OCI-LY7 (cell line): ENCODE measurements at regions not wholly inside any gene's neighbourhood (a gene's known extent, or its start where the extent isn't known, plus 50 kb on each side); places are given as distances from the start of the nearest gene placed in this dataset.

ENCODE experiments used
- BruUV-seq: library from RNA; stranded (reverse); fragments of 400-500 nt; replicated peaks from 2 replicates; lab custom pipeline; 2021; lab: Mats Ljungman, UMichigan
- CTCF ChIA-PET: fragments of 300-600 bp; sonication (Branson Sonifier 250); formaldehyde crosslinking; loops from one replicate; lab custom pipeline; 2022; ENCODE audit warnings: antibody characterized with exemption; ENCODE audit not compliant: unreplicated experiment; lab: Charles Lee
- POLR2A ChIA-PET: fragments of 300-600 bp; sonication (Branson Sonifier 250); formaldehyde crosslinking; loops from one replicate; lab custom pipeline; 2022; ENCODE audit warnings: antibody characterized with exemption; lab: Charles Lee
- DNase-seq: peaks from one replicate; pipeline ENCODE4 v3.0.0-alpha.2; 2015; ENCODE audit warnings: low spot score
- H2AFZ ChIP-seq: fragments of 200-600 bp; sonication (generic), shearing (Covaris generic); 2 replicates; pipeline ENCODE4 v1.6.1; 2014; ENCODE audit warnings: mild to moderate bottlenecking, antibody characterized with exemption, low read length, moderate library complexity
- H3K27ac ChIP-seq: fragments of 200-600 bp; sonication (generic); 2 replicates; pipeline ENCODE4 v1.5.1; 2014; ENCODE audit warnings: mixed run types, low read depth, mild to moderate bottlenecking, moderate library complexity, low read length, inconsistent platforms; ENCODE audit not compliant: poor library complexity, severe bottlenecking
- H3K36me3 ChIP-seq: fragments of 200-600 bp; sonication (generic); 2 replicates; pipeline ENCODE4 v1.6.1; 2014; ENCODE audit warnings: mild to moderate bottlenecking, antibody characterized with exemption, low read length, moderate library complexity, mixed read lengths; ENCODE audit not compliant: insufficient read depth
- H3K4me1 ChIP-seq: fragments of 200-600 bp; sonication (generic); 2 replicates; pipeline ENCODE4 v1.5.1; 2014; ENCODE audit warnings: mild to moderate bottlenecking, low read length; ENCODE audit not compliant: insufficient read depth, poor library complexity, severe bottlenecking
- H3K4me2 ChIP-seq: fragments of 200-600 bp; sonication (generic); 2 replicates; pipeline ENCODE4 v1.6.1; 2014; ENCODE audit warnings: mild to moderate bottlenecking, low read length
- H3K4me3 ChIP-seq: fragments of 200-600 bp; sonication (generic); 2 replicates; pipeline ENCODE4 v1.5.1; 2014; ENCODE audit warnings: mild to moderate bottlenecking, low read depth, low read length; ENCODE audit not compliant: poor library complexity, severe bottlenecking
- H3K79me2 ChIP-seq: fragments of 200-600 bp; sonication (generic); 2 replicates; pipeline ENCODE4 v1.6.1; 2016; ENCODE audit warnings: low read depth, mild to moderate bottlenecking, low read length, moderate library complexity, mixed read lengths; ENCODE audit not compliant: insufficient read depth
- H3K9me2 ChIP-seq: fragments of 200-600 bp; sonication (generic); 2 replicates; pipeline ENCODE4 v1.6.1; 2016; ENCODE audit warnings: mild to moderate bottlenecking, low read length, mixed read lengths; ENCODE audit not compliant: insufficient read depth
- H3K9me3 ChIP-seq: fragments of 200-600 bp; sonication (generic); 2 replicates; pipeline ENCODE4 v1.6.1; 2014; ENCODE audit warnings: mild to moderate bottlenecking, mixed run types, low read length, mixed read lengths
- H4K20me1 ChIP-seq: fragments of 200-600 bp; sonication (generic); 2 replicates; pipeline ENCODE4 v1.6.1; 2014; ENCODE audit warnings: mild to moderate bottlenecking, antibody characterized with exemption, low read length, moderate library complexity, mixed read lengths; ENCODE audit not compliant: insufficient read depth
- EZH2phosphoT487 ChIP-seq: fragments of 200-600 bp; sonication (generic); IDR thresholded peaks from 2 replicates; pipeline ENCODE4 v1.6.1; 2018; ENCODE audit warnings: low read depth, borderline replicate concordance, mild to moderate bottlenecking, mixed run types, antibody characterized with exemption, low read length, moderate library complexity, mixed read lengths
- intact Hi-C: fragments of 100-400 bp; cut with micrococcal nuclease; formaldehyde crosslinking; loops from one replicate; pipeline ENCODE4 v1.10.0; 2022; ENCODE audit not compliant: unreplicated experiment
- TF ChIP-seq, protein P1 (sequence below): fragments of 200-600 bp; sonication (generic); conservative IDR thresholded peaks from 2 replicates; pipeline ENCODE4 v1.5.1; 2014; ENCODE audit warnings: mild to moderate bottlenecking, antibody characterized with exemption, low read length, moderate library complexity, mixed read lengths

DNA sequence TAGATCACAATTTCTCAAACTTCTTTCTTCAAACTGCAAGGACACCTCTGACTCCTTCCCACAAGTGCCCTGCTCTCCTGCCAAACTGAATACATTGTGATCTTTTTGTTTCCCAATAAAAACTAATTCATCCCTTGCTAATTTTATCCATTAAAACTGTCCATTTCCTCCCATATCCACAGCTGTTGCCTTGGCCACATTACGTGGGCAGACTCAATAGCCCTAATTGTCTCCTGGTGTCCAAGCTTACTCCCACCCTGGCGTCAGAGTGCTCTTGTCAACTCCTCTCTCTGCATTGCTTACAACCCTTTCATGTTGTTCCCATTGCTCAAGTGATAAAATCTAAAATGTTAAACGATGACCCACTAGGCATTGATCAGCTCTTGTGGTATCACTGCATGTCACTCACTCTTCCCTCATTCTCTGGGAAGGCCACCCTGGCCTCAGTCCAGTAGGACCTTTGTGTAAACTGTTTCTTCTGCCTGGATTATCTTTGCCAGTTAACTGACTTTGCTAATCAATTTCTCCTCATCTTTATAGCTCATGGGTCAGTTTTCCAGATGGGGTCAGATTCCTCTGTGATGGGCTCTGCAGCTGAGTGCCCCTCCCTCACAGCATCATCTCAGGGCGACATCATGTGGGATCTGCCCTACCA is 525.0 kb downstream of the SLC4A3 start:
- no peaks in the 10 kb centered on the region for H4K20me1 ChIP-seq
- ChIA-PET POLR2A (no interaction called here), CTCF (no interaction called here)
- H3K9me2 ChIP-seq = no peaks in the 10 kb centered on the region
- H3K9me3 ChIP-seq = no peaks in the 10 kb centered on the region
- no peaks in the 10 kb centered on the region for H3K4me1 ChIP-seq
- H2AFZ ChIP-seq = no peak overlapping the region
- no peak overlapping the region for H3K4me3 ChIP-seq
- no peaks in the 10 kb centered on the region for H3K36me3 ChIP-seq
- no peak overlapping the region for H3K4me2 ChIP-seq
- H3K79me2 ChIP-seq = no peaks in the 10 kb centered on the region
- no TSS peak for BruUV-seq
- TF ChIP-seq, protein P1, sequence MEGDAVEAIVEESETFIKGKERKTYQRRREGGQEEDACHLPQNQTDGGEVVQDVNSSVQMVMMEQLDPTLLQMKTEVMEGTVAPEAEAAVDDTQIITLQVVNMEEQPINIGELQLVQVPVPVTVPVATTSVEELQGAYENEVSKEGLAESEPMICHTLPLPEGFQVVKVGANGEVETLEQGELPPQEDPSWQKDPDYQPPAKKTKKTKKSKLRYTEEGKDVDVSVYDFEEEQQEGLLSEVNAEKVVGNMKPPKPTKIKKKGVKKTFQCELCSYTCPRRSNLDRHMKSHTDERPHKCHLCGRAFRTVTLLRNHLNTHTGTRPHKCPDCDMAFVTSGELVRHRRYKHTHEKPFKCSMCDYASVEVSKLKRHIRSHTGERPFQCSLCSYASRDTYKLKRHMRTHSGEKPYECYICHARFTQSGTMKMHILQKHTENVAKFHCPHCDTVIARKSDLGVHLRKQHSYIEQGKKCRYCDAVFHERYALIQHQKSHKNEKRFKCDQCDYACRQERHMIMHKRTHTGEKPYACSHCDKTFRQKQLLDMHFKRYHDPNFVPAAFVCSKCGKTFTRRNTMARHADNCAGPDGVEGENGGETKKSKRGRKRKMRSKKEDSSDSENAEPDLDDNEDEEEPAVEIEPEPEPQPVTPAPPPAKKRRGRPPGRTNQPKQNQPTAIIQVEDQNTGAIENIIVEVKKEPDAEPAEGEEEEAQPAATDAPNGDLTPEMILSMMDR = no peak
- TF ChIP-seq EZH2phosphoT487 = no peak
- intact Hi-C loops = no loop called here
- H3K27ac ChIP-seq = no peak overlapping the region
- no peak for DNase-seq

DNA sequence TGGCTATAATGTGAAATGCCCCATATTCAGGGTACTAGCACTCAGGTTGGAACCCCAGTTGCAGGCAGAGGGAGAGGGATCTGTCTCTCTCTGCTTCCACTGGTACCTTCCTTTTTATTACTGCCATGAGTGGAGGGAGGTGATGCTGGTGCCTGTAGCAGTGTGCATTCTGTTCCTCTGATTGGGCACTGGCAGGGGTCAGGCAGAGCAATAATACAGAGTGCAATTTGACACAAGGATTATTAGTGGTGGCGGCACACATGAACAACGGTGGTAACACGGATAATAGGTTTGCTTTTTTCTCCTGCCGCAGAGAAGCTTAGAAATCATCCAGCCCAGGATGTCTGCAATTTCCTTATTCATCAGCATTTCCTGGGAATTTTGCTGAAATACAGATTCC is 525.7 kb downstream of the SLC4A3 start:
- ChIA-PET CTCF (no interaction called here), POLR2A (no interaction called here)
- intact Hi-C loops = no loop called here
- Histone ChIP-seq H4K20me1 (no peaks in the 10 kb centered on the region), H3K9me2 (no peaks in the 10 kb centered on the region), H3K4me3 (no peak overlapping the region), H3K4me2 (no peak overlapping the region), H3K4me1 (no peaks in the 10 kb centered on the region), H3K36me3 (no peaks in the 10 kb centered on the region), H3K79me2 (no peaks in the 10 kb centered on the region), H2AFZ (no peak overlapping the region), H3K9me3 (no peaks in the 10 kb centered on the region), H3K27ac (no peak overlapping the region)
- no peak for TF ChIP-seq EZH2phosphoT487
- TF ChIP-seq, protein P1 = no peak
- BruUV-seq = no TSS peak
- DNase-seq = no peak

GRCh38 chr2:220154304-220154703 is 526.9 kb downstream of the SLC4A3 start:
- no peaks in the 10 kb centered on the region for H3K9me3 ChIP-seq
- TF ChIP-seq EZH2phosphoT487 = no peak
- TF ChIP-seq, protein P1 = peak; percentile 44
- H3K79me2 ChIP-seq = no peaks in the 10 kb centered on the region
- H2AFZ ChIP-seq = no peak overlapping the region
- no peaks in the 10 kb centered on the region for H3K4me1 ChIP-seq
- DNase-seq = no peak
- ChIA-PET POLR2A (no interaction called here), CTCF (no interaction called here)
- no peak overlapping the region for H3K4me2 ChIP-seq
- no peaks in the 10 kb centered on the region for H3K9me2 ChIP-seq
- H3K4me3 ChIP-seq = no peak overlapping the region
- H4K20me1 ChIP-seq = no peaks in the 10 kb centered on the region
- BruUV-seq = no TSS peak
- H3K36me3 ChIP-seq = no peaks in the 10 kb centered on the region
- intact Hi-C loops = no loop called here
- H3K27ac ChIP-seq = no peak overlapping the region
